ENCODE measurements at regions not wholly inside any gene's neighbourhood (a gene's known extent, or its start where the extent isn't known, plus 50 kb on each side); places are given as distances from the start of the nearest gene placed in this dataset.

DNA sequence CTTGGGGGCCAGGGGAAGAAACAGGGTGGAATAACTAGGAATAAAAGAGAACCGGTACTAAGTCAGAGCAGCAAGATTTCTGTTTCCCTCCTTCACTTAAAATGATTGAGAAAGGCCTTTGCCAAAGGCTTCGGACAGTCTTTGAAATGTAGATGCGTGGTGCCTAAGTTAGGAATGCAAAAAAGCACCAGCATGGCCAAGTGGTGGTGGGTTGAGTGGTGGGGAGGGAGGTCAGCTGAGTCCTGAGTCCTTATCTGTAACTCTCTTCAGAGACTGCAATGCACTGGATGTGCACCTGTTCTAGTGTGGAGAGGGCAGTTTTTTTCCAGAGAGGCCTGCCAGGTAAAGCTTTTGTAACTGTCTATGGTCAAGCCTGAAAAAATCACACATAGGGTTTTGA is 919.9 kb downstream of the FSCB start:
- TF ChIP-seq, protein P1, sequence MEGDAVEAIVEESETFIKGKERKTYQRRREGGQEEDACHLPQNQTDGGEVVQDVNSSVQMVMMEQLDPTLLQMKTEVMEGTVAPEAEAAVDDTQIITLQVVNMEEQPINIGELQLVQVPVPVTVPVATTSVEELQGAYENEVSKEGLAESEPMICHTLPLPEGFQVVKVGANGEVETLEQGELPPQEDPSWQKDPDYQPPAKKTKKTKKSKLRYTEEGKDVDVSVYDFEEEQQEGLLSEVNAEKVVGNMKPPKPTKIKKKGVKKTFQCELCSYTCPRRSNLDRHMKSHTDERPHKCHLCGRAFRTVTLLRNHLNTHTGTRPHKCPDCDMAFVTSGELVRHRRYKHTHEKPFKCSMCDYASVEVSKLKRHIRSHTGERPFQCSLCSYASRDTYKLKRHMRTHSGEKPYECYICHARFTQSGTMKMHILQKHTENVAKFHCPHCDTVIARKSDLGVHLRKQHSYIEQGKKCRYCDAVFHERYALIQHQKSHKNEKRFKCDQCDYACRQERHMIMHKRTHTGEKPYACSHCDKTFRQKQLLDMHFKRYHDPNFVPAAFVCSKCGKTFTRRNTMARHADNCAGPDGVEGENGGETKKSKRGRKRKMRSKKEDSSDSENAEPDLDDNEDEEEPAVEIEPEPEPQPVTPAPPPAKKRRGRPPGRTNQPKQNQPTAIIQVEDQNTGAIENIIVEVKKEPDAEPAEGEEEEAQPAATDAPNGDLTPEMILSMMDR (IDR thresholded peaks at IDR 0.05): no peak
- no peak for TF ChIP-seq POLR2AphosphoS5 (IDR thresholded peaks at IDR 0.05; ENCODE audit: low read depth, low read length)

Data from Panc1 (cell line).